IMR-90 (cell line): ENCODE measurements at regions not wholly inside any gene's neighbourhood (a gene's known extent, or its start where the extent isn't known, plus 50 kb on each side); places are given as distances from the start of the nearest gene placed in this dataset.

ENCODE experiments used
- BHLHE40 ChIP-seq: fragments of 150-350 bp; IDR thresholded peaks from 2 replicates; pipeline ENCODE4 v1.6.1; 2016; ENCODE audit warnings: mild to moderate bottlenecking, low read depth, low read length
- CEBPB ChIP-seq: IDR thresholded peaks from 2 replicates; pipeline ENCODE4 v1.6.1; 2012; ENCODE audit warnings: low read depth, low read length, improper control_type of control experiment
- CHD1 ChIP-seq: IDR thresholded peaks from 2 replicates; pipeline ENCODE4 v1.6.1; 2012; ENCODE audit warnings: low read depth, low read length, improper control_type of control experiment
- CTCF ChIP-seq: conservative IDR thresholded peaks from 2 replicates; pipeline ENCODE4 v1.5.1; 2012; ENCODE audit warnings: mild to moderate bottlenecking, low read depth, low read length, improper control_type of control experiment
- FOS ChIP-seq: fragments of 150-350 bp; IDR thresholded peaks from 2 replicates; pipeline ENCODE4 v1.6.1; 2016; ENCODE audit warnings: low read depth, low read length
- RAD21 ChIP-seq: IDR thresholded peaks from 2 replicates; pipeline ENCODE4 v1.6.1; 2012; ENCODE audit warnings: low read length, improper control_type of control experiment
- SMC3 ChIP-seq: fragments of 150-350 bp; IDR thresholded peaks from 2 replicates; pipeline ENCODE4 v1.6.1; 2016; ENCODE audit warnings: low read depth, mild to moderate bottlenecking, antibody characterized with exemption, low read length, moderate library complexity

- TF ChIP-seq SMC3 (no peak), CTCF (no peak), FOS (no peak), CHD1 (no peak), CEBPB (no peak), RAD21 (no peak), BHLHE40 (no peak)
Observed at GRCh38 chr10:63720676-63721075, 199.5 kb downstream of the REEP3 start.
